ENCODE measurements at regions not wholly inside any gene's neighbourhood (a gene's known extent, or its start where the extent isn't known, plus 50 kb on each side); places are given as distances from the start of the nearest gene placed in this dataset.
"Not testable (repeated sequence)": the region's sequence is repeated elsewhere in the genome, so short reads cannot be mapped to it uniquely, and the experiment has no call there.

GRCh38 chr6:21856456-21856825 lies 262.9 kb downstream of the SOX4 start:
- no peak for DNase-seq

GRCh38 chr6:21856844-21857243 lies 263.3 kb downstream of the SOX4 start:
- DNase-seq: no peak

GRCh38 chr6:21858076-21858475 lies 264.5 kb downstream of the SOX4 start:
- no peak for DNase-seq

- no peak for DNase-seq
Observed at GRCh38 chr6:21859193-21859735, 265.7 kb downstream of the SOX4 start.

GRCh38 chr6:21861942-21862341 lies 268.4 kb downstream of the SOX4 start:
- DNase-seq: no peak

- DNase-seq: no peak
Observed at GRCh38 chr6:21864206-21864605, 270.7 kb downstream of the SOX4 start.

- no peak for DNase-seq
Observed at GRCh38 chr6:21868226-21868625, 274.7 kb downstream of the SOX4 start.

GRCh38 chr6:21869085-21869771 lies 275.7 kb downstream of the SOX4 start:
- no peak for DNase-seq

- no peak for DNase-seq
Observed at GRCh38 chr6:21870076-21870730, 276.7 kb downstream of the SOX4 start.

GRCh38 chr6:21871831-21872230 lies 278.3 kb downstream of the SOX4 start:
- DNase-seq: no peak

GRCh38 chr6:21872749-21873148 lies 279.2 kb downstream of the SOX4 start:
- DNase-seq: no peak

- no peak for DNase-seq
Observed at GRCh38 chr6:21873562-21873961, 280.0 kb downstream of the SOX4 start.

GRCh38 chr6:21874372-21874771 lies 280.8 kb downstream of the SOX4 start:
- no peak for DNase-seq

GRCh38 chr6:21877037-21877436 lies 283.5 kb downstream of the SOX4 start:
- not testable (repeated sequence) for DNase-seq

- DNase-seq: not testable (repeated sequence)
Observed at GRCh38 chr6:21880249-21880648, 286.7 kb downstream of the SOX4 start.

GRCh38 chr6:21881969-21882465 lies 288.5 kb downstream of the SOX4 start:
- DNase-seq: no peak

- DNase-seq: no peak
Observed at GRCh38 chr6:21883595-21884328, 290.2 kb downstream of the SOX4 start.

GRCh38 chr6:21885111-21885510 lies 291.6 kb downstream of the SOX4 start:
- DNase-seq: no peak

- no peak for DNase-seq
Observed at GRCh38 chr6:21885532-21886114, 292.1 kb downstream of the SOX4 start.

GRCh38 chr6:21886542-21887151 lies 293.1 kb downstream of the SOX4 start:
- DNase-seq: no peak

- no peak for DNase-seq
Observed at GRCh38 chr6:21887231-21888185, 294.0 kb downstream of the SOX4 start.

GRCh38 chr6:21891080-21891479 lies 297.5 kb downstream of the SOX4 start:
- DNase-seq: no peak

Measured in stimulated activated CD4-positive, alpha-beta T cell treated with anti-CD3 and anti-CD28 coated beads, Interleukin-2, amount 100 ng/mL, for 48 hours (primary cell).